H1 (cell line): ENCODE measurements at regions not wholly inside any gene's neighbourhood (a gene's known extent, or its start where the extent isn't known, plus 50 kb on each side); places are given as distances from the start of the nearest gene placed in this dataset.

ENCODE experiments used
- CTCF ChIA-PET: fragments of 300-600 bp; sonication (Branson Sonifier 250); formaldehyde crosslinking; loops from one replicate; lab custom pipeline; 2021; ENCODE audit not compliant: partially characterized antibody; lab: Charles Lee
- POLR2A ChIA-PET: fragments of 300-600 bp; sonication (Branson Sonifier 250); formaldehyde crosslinking; loops from one replicate; lab custom pipeline; 2021; ENCODE audit warnings: inconsistent platforms; ENCODE audit not compliant: partially characterized antibody; lab: Charles Lee
- DNase-seq, 2 experiments: peaks; one replicate each; pipeline versions ENCODE4 v3.0.0 to v3.0.0-alpha.2; 2010 to 2022; ENCODE audit warnings: low spot score in 2 of 2, low read depth in 1 of 2, mixed read lengths in 1 of 2
- FAIRE-seq: peaks from 2 replicates; lab custom pipeline; 2011; peaks lifted over from hg19 to GRCh38; lab: Jason Lieb, UNC
- H2AFZ ChIP-seq: 2 replicates; pipeline ENCODE4 v1.8.1; 2012; ENCODE audit warnings: low read length, inconsistent platforms
- H2AK5ac ChIP-seq: 2 replicates; pipeline ENCODE4 v1.6.1; 2013; ENCODE audit warnings: low read depth, low read length
- H2BK120ac ChIP-seq: replicated peaks from 2 replicates; pipeline ENCODE3; 2013; ENCODE audit warnings: low read depth, low read length, inconsistent platforms
- H2BK12ac ChIP-seq: 2 replicates; pipeline ENCODE4 v1.6.1; 2013; ENCODE audit warnings: low read depth, low read length
- H2BK15ac ChIP-seq: 2 replicates; pipeline ENCODE4 v1.6.1; 2013; ENCODE audit warnings: low read length
- H2BK20ac ChIP-seq: 2 replicates; pipeline ENCODE4 v1.6.1; 2013; ENCODE audit warnings: low read length
- H2BK5ac ChIP-seq: 2 replicates; pipeline ENCODE4 v1.6.1; 2013; ENCODE audit warnings: low read depth, low read length
- H3K14ac ChIP-seq: 2 replicates; pipeline ENCODE4 v1.6.1; 2013; ENCODE audit warnings: inconsistent platforms; ENCODE audit not compliant: insufficient read length
- H3K18ac ChIP-seq: 2 replicates; pipeline ENCODE4 v1.6.1; 2013; ENCODE audit warnings: low read length; ENCODE audit errors: extremely low read depth
- H3K23ac ChIP-seq: 2 replicates; pipeline ENCODE4 v1.6.1; 2013; ENCODE audit warnings: inconsistent platforms; ENCODE audit not compliant: insufficient read length
- H3K23me2 ChIP-seq: 2 replicates; pipeline ENCODE4 v1.6.1; 2013; ENCODE audit warnings: low read depth, low read length
- H3K27ac ChIP-seq: 2 replicates; pipeline ENCODE4 v1.6.1; 2011; ENCODE audit warnings: low read depth, low read length, inconsistent platforms
- H3K27me3 ChIP-seq, 4 experiments: replicated peaks in 1 of 4; 1 replicate in 1 of 4; 2 replicates in 3 of 4; pipeline versions ENCODE4 v1.6.1 to v1.8.1; 2011 to 2013; ENCODE audit warnings: low read length in 3 of 4, mild to moderate bottlenecking in 3 of 4, inconsistent platforms in 2 of 4, mixed read lengths in 2 of 4, moderate library complexity in 1 of 4; ENCODE audit not compliant: control insufficient read depth in 3 of 4, insufficient read depth in 3 of 4; ENCODE audit errors: extremely low read depth in 1 of 4
- H3K36me3 ChIP-seq, 4 experiments: 2 replicates each; pipeline versions ENCODE4 v1.6.1 to v1.8.1; 2011 to 2013; ENCODE audit warnings: mild to moderate bottlenecking in 4 of 4, low read length in 3 of 4, moderate library complexity in 2 of 4, control low read depth in 1 of 4, inconsistent platforms in 1 of 4; ENCODE audit not compliant: insufficient read depth in 4 of 4, control insufficient read depth in 2 of 4
- H3K4ac ChIP-seq: replicated peaks from 2 replicates; pipeline ENCODE3; 2013; ENCODE audit warnings: low read length, low read depth, mixed read lengths, inconsistent platforms; ENCODE audit not compliant: insufficient read length
- H3K4me1 ChIP-seq, 4 experiments: replicated peaks in 1 of 4; 1 replicate in 1 of 4; 2 replicates in 3 of 4; pipeline versions ENCODE4 v1.6.1 to v1.8.1; 2011 to 2013; ENCODE audit warnings: low read length in 3 of 4, inconsistent platforms in 2 of 4, mixed read lengths in 1 of 4; ENCODE audit not compliant: insufficient read depth in 4 of 4, control insufficient read depth in 3 of 4
- H3K4me2 ChIP-seq, 2 experiments: 2 replicates each; pipeline versions ENCODE4 v1.6.1 to v1.8.1; 2011 to 2013; ENCODE audit warnings: low read depth in 2 of 2, low read length in 2 of 2, control low read depth in 1 of 2, inconsistent platforms in 1 of 2, mild to moderate bottlenecking in 1 of 2; ENCODE audit not compliant: insufficient read depth in 1 of 2
- H3K4me3 ChIP-seq, 4 experiments: fragments of 200-600, 300-600 bp in 1 of 4; sonication (generic), shearing (Covaris generic), sonication (Bioruptor Twin) in 1 of 4; 2 replicates each; pipeline versions ENCODE4 v1.5.1 to v1.8.1; 2011 to 2016; ENCODE audit warnings: low read length in 4 of 4, low read depth in 3 of 4, control low read depth in 2 of 4, inconsistent platforms in 2 of 4, mild to moderate bottlenecking in 2 of 4, mixed read lengths in 1 of 4, moderate library complexity in 1 of 4; ENCODE audit not compliant: insufficient read depth in 2 of 4; ENCODE audit errors: extremely low read depth in 1 of 4
- H3K56ac ChIP-seq: replicated peaks from 2 replicates; pipeline ENCODE3; 2013; ENCODE audit warnings: low read depth, mild to moderate bottlenecking, mixed read lengths, low read length, inconsistent platforms; ENCODE audit not compliant: insufficient read length
- H3K79me1 ChIP-seq: 2 replicates; pipeline ENCODE4 v1.6.1; 2013; ENCODE audit warnings: low read depth, low read length, control low read depth
- H3K79me2 ChIP-seq, 2 experiments: 2 replicates each; pipeline versions ENCODE4 v1.6.1 to v1.8.1; 2012 to 2013; ENCODE audit warnings: low read length in 2 of 2, mild to moderate bottlenecking in 2 of 2, inconsistent platforms in 1 of 2; ENCODE audit not compliant: insufficient read depth in 2 of 2, control insufficient read depth in 1 of 2
- H3K9ac ChIP-seq, 4 experiments: replicated peaks in 1 of 4; 1 replicate in 1 of 4; 2 replicates in 3 of 4; pipeline versions ENCODE4 v1.6.1 to v1.8.1; 2011 to 2013; ENCODE audit warnings: low read depth in 3 of 4, low read length in 3 of 4, control low read depth in 2 of 4, mild to moderate bottlenecking in 2 of 4, moderate library complexity in 2 of 4, inconsistent platforms in 1 of 4; ENCODE audit errors: extremely low read depth in 1 of 4
- H3K9me3 ChIP-seq, 2 experiments: 2 replicates each; pipeline versions ENCODE4 v1.6.1 to v1.8.1; 2012 to 2013; ENCODE audit warnings: mild to moderate bottlenecking in 2 of 2, moderate library complexity in 2 of 2, control low read depth in 1 of 2, inconsistent platforms in 1 of 2, low read depth in 1 of 2, low read length in 1 of 2, mixed read lengths in 1 of 2; ENCODE audit not compliant: insufficient read depth in 2 of 2
- H4K20me1 ChIP-seq, 2 experiments: replicated peaks in 1 of 2; 2 replicates each; pipeline versions ENCODE3 to v1.8.1; 2011 to 2013; ENCODE audit warnings: inconsistent platforms in 2 of 2, low read length in 2 of 2, mild to moderate bottlenecking in 1 of 2; ENCODE audit not compliant: insufficient read depth in 2 of 2, control insufficient read depth in 1 of 2
- H4K5ac ChIP-seq: 2 replicates; pipeline ENCODE4 v1.6.1; 2013; ENCODE audit warnings: low read length, low read depth, mixed read lengths, inconsistent platforms; ENCODE audit not compliant: insufficient read length
- H4K8ac ChIP-seq: 2 replicates; pipeline ENCODE4 v1.8.0; 2013; ENCODE audit warnings: mild to moderate bottlenecking, moderate library complexity, low read length, inconsistent platforms; ENCODE audit not compliant: insufficient read depth; ENCODE audit errors: extremely low read depth
- H4K91ac ChIP-seq: replicated peaks from 2 replicates; pipeline ENCODE3; 2013; ENCODE audit warnings: low read length, mixed read lengths, inconsistent platforms; ENCODE audit not compliant: insufficient read length
- SRF ChIP-seq: IDR thresholded peaks from 2 replicates; pipeline ENCODE4 v1.6.1; 2011; ENCODE audit warnings: mild to moderate bottlenecking, low read depth, low read length, moderate library complexity
- WGBS, 2 experiments: shearing (Covaris generic) in 1 of 2; methylation state at CpG; one replicate each; pipeline versions ENCODE4 v1.1.6 to v1.1.7; 2013 to 2015; ENCODE audit warnings: low lambda C conversion rate in 2 of 2, mixed read lengths in 2 of 2, inconsistent platforms in 1 of 2, low coverage in 1 of 2, missing lambda C conversion rate in 1 of 2; ENCODE audit not compliant: insufficient replicate concordance in 2 of 2, insufficient coverage in 1 of 2, insufficient read length in 1 of 2; ENCODE audit errors: extremely low coverage in 1 of 2, missing lambda C conversion rate in 1 of 2; 5-methylcytosine and 5-hydroxymethylcytosine counted together
- TF ChIP-seq, protein P1 (sequence below): IDR thresholded peaks from 2 replicates; pipeline ENCODE4 v1.6.1; 2012; ENCODE audit warnings: low read length, inconsistent platforms

DNA sequence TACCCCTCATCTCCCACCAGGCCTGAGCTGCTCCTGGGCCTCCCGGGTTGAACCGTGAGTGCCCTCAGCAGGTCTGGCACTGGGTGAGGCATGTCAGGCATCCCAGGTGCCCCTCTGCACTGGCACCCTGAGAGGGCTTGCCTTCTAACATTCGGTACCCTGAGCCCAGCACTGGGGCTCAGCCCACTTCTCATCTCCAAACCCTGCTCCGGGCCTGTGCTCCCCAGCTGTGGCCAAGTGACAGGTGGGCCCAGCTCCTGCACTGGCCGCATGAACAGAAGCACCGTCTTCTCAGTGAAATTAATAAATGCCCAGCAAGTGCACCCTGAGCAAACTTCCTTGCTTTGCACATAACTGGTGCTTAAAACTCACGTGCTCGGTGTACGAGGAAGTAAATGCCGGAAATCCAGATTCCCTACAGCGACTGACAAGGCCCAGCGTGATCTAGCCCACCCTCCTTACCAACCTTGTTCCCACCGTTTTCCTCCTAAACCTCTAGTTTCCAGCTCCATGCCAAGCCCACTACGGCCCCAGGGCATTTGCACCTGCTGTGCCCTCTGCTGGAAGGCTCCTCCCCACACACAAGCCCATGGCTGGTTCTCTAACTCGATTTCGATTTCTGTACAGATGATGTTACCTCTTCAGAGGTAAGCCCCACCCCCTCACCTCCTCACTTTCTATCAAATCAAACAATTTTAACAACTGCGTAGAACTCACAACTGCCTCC, 115.2 kb upstream of the NCOR2 start:
- H3K27me3 ChIP-seq: no peaks in the 10 kb centered on the region
- H3K23ac ChIP-seq: no peak overlapping the region
- H3K79me2 ChIP-seq: no peaks in the 10 kb centered on the region
- no peak overlapping the region for H2BK120ac ChIP-seq
- H3K56ac ChIP-seq: no peak overlapping the region
- ChIA-PET POLR2A (interaction anchor here (1.0 kb wide), 1 partner anchor 11 kb away, joined by 4 read pairs; no protein-coding TSS in a partner anchor), CTCF (interaction anchor here (0.7 to 3.7 kb wide), 17 partner anchors 11 to 181 kb away, joined by 3 to 18 read pairs (median 4); no protein-coding TSS in a partner anchor)
- H3K27ac ChIP-seq: no peak overlapping the region
- H3K14ac ChIP-seq: no peak overlapping the region
- FAIRE-seq (no peak), DNase-seq (no peak)
- H3K18ac ChIP-seq: no peak overlapping the region
- no peak overlapping the region for H2BK5ac ChIP-seq
- 0 out of 2 replicates have a peak overlapping the region, but pooled peaks have one; percentile 46 for H2BK15ac ChIP-seq
- H4K8ac ChIP-seq: 0 out of 2 replicates have a peak overlapping the region, but pooled peaks have one; percentile 21
- no peaks in the 10 kb centered on the region for H3K79me1 ChIP-seq
- H3K9me3 ChIP-seq: no peaks in the 10 kb centered on the region; a peak in 1 of 4 replicates
- H3K23me2 ChIP-seq: no peaks in the 10 kb centered on the region
- peak overlapping the region; percentile 32 for H3K4ac ChIP-seq
- no peak overlapping the region for H3K4me3 ChIP-seq
- no peak overlapping the region for H3K4me2 ChIP-seq
- peaks cover 0 to 3% (median 2%) of the 10 kb centered on the region in 4 experiments; a peak in 3 of 7 replicates for H3K4me1 ChIP-seq
- no peak overlapping the region for H3K9ac ChIP-seq
- no peak overlapping the region for H4K5ac ChIP-seq
- H4K91ac ChIP-seq: peak overlapping the region; percentile 83
- H2BK12ac ChIP-seq: peak overlapping the region; percentile 68; the same call in 1 of the 2 replicates
- WGBS, 2 experiments: 91% methylated on average over 17 of the region's 17 CpGs; no CpG with 5 or more reads in 1 of the 2 experiments
- no peak overlapping the region for H2AFZ ChIP-seq
- H2BK20ac ChIP-seq: peak overlapping the region; percentile 61; the same call in 1 of the 2 replicates
- no peak overlapping the region for H2AK5ac ChIP-seq
- H4K20me1 ChIP-seq: no peaks in the 10 kb centered on the region
- no peaks in the 10 kb centered on the region for H3K36me3 ChIP-seq
- TF ChIP-seq SRF: no peak
- TF ChIP-seq, protein P1, sequence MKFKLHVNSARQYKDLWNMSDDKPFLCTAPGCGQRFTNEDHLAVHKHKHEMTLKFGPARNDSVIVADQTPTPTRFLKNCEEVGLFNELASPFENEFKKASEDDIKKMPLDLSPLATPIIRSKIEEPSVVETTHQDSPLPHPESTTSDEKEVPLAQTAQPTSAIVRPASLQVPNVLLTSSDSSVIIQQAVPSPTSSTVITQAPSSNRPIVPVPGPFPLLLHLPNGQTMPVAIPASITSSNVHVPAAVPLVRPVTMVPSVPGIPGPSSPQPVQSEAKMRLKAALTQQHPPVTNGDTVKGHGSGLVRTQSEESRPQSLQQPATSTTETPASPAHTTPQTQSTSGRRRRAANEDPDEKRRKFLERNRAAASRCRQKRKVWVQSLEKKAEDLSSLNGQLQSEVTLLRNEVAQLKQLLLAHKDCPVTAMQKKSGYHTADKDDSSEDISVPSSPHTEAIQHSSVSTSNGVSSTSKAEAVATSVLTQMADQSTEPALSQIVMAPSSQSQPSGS: no peak
